Hippocampal formation (tissue), 2 donors: ENCODE measurements at regions not wholly inside any gene's neighbourhood (a gene's known extent, or its start where the extent isn't known, plus 50 kb on each side); places are given as distances from the start of the nearest gene placed in this dataset.

Source experiments
- DNase-seq, 2 donors: peaks; one replicate each; lab custom pipeline; 2025; lab: John Stamatoyannopoulos, UW

DNA sequence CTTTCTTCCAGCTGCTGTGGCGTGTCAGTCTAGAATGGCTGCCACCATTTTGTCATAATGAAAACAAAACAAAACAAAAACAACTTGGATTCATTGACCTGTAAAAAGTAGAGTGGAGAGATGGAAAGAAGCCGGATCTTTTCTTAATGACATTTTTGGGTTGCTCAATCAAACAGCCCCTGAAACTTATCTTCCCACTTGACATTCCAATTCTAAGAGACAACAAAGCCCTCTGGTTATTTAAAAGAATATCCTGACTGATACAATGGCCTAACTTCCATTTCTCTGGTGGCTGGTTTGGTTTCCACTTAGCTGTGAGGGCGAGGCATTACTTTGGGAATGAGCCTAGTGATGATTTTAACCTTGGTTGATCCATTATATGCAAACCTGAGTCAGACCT lies 123.7 kb downstream of the AQP4 start:
- no peak for DNase-seq

DNA sequence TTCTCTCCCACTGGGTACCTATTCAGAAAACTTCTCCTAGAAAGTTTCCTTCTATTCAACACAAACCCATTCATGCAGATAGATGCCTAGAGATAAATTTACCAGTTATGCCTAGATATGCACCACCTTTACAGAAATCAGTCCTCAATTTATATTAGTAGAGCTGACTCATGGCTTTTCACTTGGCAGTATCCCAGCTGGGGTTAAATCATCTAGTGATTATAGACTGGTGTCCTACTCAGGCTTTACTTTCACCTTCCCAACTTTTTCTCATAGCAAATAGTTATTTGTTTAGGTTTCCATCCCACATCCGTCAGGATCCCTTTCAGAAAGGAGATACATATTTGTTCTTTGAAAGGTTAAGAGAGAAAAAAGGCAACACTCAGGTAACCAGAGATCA lies 124.5 kb downstream of the AQP4 start:
- no peak for DNase-seq

DNA sequence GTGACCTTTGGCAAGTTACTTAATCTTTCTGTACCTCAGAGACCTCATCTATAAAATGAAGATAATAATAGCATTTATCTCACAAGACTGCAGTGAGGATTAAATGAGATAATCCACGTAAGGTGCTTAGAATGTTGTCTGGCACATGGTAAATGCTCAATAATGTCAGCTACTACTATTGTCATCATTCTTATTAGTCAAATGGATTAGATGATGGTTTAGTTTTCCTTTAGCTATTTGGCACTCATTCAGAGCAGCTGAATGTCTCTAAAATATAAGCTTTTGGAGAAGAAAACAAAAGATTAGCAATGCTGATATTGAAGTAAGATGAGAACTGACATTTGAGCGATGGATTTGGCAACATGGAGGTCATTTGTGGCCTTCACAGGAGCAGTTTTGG lies 125.1 kb downstream of the AQP4 start:
- no peak for DNase-seq

DNA sequence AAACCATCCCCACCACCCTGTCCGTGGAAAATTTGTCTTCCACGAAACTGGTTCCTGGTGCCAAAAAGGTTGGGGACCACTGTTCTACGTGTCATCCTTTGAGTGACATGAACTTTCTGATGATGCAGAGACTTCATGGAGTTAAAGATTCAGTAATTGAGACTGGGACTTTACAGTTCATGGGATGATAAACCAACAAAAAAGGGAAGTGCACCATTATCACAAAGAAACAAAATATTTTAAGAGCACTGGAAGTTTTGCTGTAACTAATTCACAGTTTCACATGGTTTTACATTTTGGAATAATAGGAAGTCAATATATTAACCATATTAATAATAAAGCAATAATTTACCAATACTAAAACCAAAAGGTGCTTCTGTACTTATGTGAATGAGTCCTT lies 126.8 kb downstream of the AQP4 start:
- no peak for DNase-seq

DNA sequence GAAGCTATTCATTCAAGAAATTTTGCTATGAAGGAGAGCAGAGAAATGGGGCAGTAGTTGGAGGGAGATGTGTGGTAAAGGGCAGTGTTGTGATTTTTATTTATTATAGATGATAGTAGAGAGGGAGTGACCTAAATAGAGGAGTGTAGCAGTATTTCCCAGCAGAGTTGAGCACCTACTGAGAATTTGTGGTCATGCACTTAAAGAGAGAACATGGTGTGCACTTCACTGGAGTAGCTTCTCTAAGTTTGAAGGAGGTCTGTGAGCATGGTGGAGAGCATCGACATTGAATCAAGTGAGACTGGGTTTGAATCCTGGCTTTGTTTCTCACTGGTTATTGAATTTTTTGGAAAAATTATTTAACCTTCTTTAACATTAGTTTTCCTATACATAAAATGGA lies 129.2 kb downstream of the AQP4 start:
- DNase-seq: no peak

DNA sequence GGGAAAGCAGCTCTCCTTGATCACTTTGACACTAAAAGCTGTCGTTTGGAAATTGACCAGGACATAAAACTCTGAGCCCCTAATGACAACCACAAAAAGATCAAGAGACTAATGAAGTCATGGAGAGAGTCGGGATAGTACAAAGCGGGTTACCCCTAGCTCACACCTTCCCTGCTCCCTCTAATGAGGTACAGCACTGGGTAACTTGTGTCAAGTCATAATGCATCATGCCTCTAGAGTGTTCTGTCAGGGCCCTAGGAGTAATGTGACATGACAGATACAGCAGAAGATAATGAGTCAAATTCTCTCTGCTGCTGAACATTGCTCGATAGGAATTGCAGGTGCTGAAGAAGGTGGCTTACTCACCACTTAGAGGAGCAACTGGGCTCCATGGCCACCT lies 130.7 kb downstream of the AQP4 start:
- DNase-seq: no peak

DNA sequence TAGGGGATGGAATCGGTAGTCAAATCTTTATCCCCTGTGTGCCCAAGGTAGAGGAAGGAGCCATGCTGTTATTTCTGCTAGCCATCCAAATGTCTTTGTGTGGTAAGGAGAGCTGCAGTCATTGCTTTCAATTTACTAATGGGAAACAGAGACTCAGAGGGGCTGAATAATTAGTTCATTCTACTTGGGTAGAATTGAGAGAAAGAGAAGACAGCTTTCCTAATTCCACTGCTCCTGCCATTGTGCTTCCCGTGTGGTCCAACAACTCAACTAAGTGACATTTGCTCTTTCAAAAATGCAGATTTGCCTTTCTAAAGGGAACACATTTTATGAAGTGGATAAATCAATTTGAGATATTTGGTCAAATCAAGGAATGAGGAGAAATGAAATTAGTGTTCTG lies 136.1 kb downstream of the AQP4 start:
- no peak for DNase-seq

DNA sequence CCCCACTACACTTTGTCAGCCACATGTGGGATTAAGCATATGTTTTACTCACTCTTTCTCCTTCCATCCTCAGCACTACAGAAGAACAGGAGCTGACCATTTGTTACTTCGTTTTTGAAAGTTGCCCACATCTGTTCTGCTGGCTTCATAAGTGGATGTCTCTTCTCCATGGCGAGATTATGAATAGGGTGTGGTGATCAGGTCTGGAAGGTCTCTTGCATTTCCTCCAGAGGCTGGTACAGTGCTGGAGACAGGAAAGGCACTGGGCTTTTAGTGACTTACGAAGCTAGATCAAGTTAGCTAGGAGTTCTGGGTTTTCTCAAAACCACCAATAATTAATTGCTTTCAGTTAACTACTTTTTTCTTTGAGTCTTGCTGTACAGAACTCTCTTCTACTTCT lies 136.5 kb downstream of the AQP4 start:
- no peak for DNase-seq

DNA sequence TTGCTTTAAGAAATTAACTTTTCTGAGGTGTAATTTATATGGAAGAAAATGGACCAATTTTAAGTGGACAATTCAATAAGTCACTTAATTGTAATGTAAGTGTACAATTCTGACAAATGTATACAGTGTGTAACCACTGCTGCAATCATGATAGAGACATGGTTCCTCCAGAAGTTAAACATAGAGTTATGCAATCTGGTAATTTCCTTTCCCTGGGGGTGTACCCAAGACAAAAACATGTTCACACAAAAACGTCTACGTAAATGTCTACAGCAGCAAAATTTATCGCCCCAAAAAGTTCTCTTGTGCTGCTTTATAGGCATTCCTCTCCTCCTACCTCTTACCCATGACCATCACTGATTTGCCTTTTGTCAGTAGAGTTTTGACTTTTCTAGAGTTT lies 141.5 kb downstream of the AQP4 start:
- no peak for DNase-seq

DNA sequence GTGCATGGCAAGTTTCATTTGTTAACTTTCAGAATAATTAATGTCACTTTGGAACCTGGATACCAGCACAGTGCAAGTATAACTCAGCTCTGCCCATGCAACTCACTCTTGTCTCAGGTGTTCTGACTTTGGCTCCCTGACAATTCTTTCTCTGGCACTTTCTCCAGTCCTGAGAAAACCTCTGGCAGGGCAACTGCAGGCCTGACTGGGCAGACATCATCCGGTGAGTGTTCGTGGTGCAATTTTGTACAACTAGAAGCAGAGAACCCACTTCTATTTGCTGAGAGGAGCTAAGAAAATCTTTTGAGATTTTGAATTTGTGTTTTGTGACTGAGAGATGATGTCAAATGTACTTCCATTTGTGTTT lies 143.0 kb downstream of the AQP4 start:
- no peak for DNase-seq

DNA sequence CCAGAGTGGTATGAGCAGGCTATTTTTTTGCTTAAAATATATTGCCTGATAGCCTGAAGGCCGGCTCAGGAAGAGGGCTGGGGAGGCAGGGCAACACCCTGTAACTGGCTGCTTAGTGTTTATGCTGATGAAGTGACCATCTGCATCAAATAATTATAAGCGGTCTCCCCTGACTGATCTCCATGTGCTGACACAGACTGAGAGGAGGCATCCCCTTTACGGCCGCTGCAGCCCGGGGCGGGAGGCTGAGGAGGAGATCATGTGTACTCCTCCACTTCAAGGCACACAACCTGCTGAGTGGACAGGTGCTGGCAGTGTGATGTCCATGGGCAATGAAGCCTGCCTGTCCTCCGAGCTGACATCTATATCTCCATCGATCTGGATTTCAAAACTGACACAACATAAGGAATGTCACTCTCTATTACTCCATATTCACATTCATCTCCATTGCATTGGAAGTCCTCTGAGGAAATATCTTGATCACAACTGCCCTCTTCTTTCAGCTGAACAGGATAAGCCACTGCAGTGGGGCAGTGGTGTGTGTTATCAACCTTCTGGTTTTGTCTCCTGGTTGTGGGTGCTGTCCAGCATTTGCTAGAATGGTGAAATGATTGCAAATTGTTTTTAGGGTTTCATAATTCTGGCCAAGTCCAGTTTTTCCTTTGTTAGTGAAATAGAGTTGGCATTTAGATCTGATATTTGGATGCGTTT lies 143.5 kb downstream of the AQP4 start:
- DNase-seq: no peak

DNA sequence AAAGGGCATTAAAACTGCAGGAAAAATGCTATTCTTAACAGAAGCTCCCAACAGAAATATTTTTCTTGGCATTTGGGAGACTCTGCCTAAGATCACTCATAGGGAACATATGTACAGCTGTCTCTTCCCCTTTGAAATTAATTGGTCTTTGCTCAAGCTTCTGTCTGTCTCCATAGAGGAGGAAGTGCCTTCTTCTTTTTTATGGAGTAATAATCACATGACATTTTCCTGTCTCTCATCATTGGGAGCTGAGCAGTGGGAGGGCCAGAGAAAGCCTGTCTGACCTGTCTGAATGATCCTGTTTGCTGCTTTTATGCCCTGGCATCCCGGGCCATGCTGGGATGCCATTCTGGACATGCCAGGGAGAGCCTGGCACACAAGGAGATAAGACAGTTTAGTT lies 145.6 kb downstream of the AQP4 start:
- DNase-seq: no peak

DNA sequence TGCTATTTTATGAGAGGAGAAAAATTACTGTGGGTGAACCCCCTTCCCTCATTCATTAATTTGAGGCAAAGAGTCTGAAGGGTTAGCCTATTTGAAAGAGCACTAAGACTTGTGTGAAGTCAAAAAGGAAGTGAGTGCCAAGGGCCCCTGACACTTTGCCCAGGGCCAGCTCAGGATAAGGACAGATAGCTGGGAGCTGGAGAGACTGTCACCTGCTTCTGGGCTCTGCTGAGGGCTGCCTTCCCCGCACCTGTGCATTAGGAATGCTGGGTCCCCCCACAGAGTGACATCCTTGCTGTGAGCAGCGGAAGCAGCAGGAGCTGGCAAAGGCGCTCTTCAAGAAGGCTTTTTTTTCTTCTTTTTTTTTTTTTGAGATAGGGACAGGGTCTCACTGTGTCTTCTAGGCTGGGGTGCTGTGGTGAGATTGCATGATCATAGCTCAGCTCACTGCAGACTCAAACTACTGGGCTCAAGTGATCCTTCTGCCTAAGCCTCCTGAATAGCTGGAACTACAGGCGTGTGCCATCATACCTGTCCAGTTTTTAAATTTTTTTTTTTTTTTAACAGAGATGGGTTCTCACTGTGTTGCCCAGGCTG lies 148.3 kb downstream of the AQP4 start:
- DNase-seq: no peak

DNA sequence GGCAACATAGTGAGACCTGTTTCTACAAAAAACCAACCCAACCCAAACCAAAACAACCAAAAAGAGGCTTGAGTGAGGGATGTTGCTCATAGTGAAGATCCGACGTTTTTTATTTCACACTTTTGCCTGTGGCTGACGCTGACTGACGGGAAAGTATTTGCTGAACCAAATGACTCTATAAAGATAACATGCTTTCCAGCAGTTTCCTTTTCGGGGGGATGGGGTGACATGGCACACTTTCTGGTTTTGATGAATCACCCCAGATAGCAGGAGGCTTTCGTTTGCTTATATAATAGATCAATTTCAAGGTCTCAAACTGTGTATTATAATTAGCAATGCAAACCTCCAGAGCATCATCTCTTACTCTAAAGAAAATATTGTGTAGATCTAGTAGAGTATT lies 150.8 kb downstream of the AQP4 start:
- DNase-seq: no peak

DNA sequence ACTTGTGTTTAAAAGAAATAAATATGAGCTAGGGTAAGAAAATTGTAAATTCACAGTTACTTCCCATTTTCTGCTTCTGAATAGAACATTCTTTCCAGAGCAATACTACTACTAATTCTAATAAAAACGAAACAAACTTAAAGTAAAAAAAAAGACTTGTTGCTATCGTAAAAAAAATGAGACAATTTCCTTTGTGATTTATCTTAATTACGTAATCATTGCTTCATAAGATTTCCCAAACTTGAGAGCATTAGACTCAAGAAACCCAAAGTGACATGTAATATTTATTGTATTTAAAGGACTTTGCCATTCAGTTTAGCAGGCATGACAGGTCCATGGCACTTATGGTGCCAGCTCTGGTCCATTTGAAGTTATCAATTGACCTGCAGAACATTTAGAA lies 153.8 kb downstream of the AQP4 start:
- no peak for DNase-seq

DNA sequence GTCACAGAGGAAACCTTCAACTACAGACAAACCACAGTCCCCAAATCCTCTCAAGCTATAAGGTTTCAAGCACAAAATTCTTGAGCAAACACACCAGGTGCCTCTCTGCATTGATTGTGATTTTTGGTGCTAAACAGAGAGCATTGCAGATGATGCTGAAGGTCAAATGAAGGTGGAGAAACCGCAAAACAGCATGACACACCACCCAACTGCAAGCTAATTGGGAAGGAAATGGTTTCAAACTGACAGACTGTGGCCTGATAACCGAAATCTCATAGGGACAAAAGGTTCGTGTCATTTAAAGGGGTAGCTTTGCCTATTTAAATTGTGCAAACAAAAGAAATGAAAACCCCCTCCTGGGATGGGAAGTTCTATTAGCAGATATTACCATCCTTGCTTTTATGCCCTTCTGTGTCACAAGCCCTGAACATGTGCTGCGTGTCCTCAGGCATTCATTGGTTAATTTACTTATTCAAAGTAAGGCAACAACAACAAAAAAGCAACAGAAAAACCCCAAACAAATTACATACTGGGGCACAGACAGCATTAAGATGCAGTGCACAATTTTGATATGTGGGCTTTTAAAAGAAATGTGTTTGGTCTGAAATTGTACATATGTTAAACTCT lies 154.9 kb downstream of the AQP4 start:
- no peak for DNase-seq

DNA sequence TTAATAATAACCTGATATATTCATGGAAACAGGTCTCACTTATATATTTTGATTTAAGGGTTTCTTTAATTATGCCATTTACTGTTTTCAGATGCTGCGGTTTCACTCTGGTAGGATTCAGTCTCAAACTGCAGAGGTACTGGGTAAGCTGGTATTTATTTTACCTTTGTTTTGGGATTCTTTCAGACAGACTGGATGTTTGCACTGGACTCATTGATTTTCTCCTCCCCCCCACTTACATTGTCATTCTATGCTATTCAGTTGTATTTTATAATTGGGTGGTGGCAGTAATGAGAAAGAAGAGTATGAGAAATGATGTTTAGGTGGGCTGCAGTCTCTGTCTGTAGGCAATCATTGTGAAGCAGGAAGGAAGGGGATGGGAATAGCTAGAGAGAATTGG lies 155.6 kb downstream of the AQP4 start:
- DNase-seq: no peak

DNA sequence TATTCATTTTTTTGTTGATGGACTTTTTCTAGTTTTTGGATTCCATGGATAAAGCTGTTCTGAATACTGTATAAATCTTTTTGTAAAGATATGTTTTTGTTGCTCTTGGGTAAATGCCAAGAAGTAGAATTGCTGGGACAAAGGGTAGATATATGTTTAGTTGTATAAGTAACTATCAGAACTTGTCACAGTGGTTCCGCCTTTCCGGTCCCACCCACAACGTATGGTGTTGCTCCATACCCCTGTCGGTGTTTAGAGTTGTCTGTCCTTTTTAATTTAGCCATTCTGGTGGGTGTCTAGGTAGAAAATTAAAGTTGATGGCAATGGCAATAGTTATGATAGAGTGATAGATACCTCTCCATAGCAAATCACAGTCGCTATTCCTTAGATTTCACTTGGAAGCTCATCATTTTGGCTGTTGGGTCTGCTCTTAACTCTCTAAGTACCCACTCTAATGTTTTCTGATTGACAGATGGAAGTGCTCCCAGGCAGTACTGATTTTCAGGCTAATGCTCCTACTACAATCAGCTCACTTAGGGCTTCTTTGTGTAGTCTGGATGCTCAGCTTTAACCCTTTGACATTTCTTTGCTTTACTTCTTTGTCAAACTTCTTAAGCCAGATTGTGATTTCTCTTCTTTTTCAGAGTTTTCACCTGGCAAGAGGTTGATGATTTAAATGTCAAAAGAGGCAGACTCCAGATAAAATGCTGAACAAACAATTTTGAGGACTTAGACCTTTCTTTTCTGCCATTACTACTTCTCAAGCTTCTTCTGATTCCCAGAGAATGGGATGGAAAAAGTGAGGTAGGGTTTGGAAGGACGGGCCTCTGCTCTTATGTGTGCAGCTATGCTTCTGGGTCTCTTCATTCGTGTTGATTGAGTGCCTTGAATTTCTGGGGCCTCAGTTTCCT lies 156.4 kb downstream of the AQP4 start:
- no peak for DNase-seq

DNA sequence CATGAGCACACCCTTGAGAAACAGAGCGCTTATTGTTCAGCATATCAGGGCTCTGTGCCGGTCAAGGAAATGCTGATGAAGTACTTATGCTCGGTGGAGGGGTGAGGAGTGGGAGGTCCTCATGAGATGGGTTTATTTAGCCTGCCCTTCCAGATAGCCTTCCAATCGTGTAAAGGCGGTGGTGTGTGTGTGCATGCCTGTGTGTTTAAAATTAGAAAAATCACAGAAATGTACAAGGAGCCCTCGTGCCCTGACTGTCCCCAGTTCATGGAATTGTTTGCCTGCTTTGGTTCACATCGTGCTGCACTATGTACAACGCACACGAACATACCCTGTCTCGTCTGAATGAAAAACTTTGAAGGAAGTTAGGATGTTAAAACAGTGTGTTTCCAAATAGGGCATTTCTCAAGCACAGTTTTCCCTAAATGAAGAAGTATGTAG lies 158.6 kb downstream of the AQP4 start:
- no peak for DNase-seq

DNA sequence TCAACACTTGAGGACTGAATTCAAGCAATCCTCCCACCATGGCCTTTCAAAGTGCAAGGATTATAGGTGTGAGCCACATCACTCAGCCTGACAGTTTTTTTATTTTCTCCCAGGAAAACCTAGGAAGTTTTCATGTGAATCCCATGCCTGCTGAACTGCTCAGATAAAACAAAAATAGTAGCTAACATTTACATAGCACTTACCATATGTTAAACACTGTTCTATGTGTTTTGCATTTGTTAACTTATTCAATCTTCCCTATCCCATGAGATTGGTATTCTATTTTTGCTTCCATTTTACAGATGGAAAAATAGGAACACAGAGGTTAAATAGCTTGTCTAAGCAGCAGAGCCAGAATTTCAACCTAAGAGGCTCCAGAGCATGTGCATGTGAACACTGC lies 157.4 kb upstream of the KCTD1 start:
- no peak for DNase-seq

DNA sequence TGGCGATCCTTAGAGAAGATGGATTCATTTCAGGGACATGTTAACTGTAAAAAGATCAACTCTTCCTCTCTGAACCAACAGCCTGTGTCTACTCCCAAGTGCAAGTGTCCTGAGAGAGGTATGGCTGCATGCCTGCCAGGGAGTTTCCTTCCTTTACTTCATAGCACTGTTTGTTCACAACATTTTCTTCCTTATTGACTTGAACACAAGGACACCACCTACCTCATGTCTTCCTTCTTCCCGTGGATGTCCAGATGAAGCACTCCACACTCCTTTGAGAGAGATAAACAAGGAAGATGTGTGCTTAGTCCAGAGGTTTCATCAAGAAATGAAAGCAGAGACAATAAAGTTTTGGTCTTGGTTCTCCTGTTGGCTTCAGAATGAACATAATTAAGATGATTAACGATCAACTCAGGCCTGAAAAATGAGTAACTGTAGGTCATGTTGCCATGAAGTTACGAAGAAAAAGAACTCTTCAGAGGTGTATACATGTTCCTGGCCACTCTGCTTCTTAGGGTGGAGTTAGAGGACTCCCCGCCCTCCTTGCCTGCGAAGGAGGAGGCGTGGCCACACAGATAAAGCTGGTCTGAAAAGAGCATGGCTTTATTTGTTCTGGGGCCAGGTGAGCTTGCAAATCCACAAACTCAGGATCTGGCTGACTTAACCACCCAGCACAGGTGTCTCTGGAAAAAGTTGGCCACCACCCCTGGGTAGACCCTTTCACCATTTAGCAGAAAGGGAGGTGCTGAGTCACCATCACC lies 155.0 kb upstream of the KCTD1 start:
- DNase-seq: no peak

DNA sequence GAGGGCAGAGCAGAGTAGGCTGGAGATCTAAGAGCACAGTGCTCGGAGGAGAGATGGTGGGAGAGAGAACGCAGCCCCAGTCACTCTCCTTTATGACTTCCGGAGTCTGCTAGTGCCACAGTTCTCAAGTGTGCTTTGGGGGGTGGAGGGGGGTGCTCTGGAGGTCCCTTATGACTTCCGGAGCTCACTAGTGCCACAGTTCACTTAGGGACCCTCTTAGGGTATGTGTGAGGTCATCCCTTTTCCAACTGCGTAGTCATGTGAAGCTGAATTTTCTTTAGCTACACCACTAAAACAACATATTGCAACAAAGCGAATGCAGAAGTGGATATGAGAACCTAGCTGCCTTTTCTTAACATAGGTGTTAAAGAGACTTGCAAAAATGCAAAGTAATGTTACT lies 153.7 kb upstream of the KCTD1 start:
- DNase-seq: no peak
